H1 (cell line): ENCODE measurements at regions not wholly inside any gene's neighbourhood (a gene's known extent, or its start where the extent isn't known, plus 50 kb on each side); places are given as distances from the start of the nearest gene placed in this dataset.

Experiments used
- CEBPB ChIP-seq: IDR thresholded peaks from 2 replicates; pipeline ENCODE4 v1.6.1; 2012; ENCODE audit warnings: low read depth, low read length
- CTCF ChIP-seq, 3 experiments: IDR thresholded peaks; 1 replicate in 2 of 3; 2 replicates in 1 of 3; pipeline versions ENCODE4 v1.5.1 to v1.6.1; 2011; ENCODE audit warnings: low read length in 3 of 3, mild to moderate bottlenecking in 3 of 3, inconsistent platforms in 2 of 3, low read depth in 1 of 3, moderate library complexity in 1 of 3; ENCODE audit not compliant: insufficient read depth in 1 of 3; ENCODE audit errors: control extremely low read depth in 1 of 3
- MAFK ChIP-seq: IDR thresholded peaks from 2 replicates; pipeline ENCODE4 v1.6.1; 2012; ENCODE audit warnings: low read depth, mild to moderate bottlenecking, improper control_type of control experiment, low read length
- MAX ChIP-seq: IDR thresholded peaks from 2 replicates; pipeline ENCODE4 v1.6.1; 2012; ENCODE audit warnings: inconsistent platforms
- POLR2A ChIP-seq, 2 experiments: IDR thresholded peaks; 1 replicate in 1 of 2; 2 replicates in 1 of 2; pipeline ENCODE4 v1.6.1; 2011; ENCODE audit warnings: low read depth in 2 of 2, low read length in 2 of 2, mild to moderate bottlenecking in 2 of 2; ENCODE audit errors: control extremely low read depth in 1 of 2
- POLR2AphosphoS5 ChIP-seq: IDR thresholded peaks from 2 replicates; pipeline ENCODE4 v1.6.1; 2011; ENCODE audit warnings: low read depth, low read length
- RAD21 ChIP-seq, 2 experiments: IDR thresholded peaks in 1 of 2; conservative IDR thresholded peaks in 1 of 2; 2 replicates each; pipeline ENCODE4 v1.6.1; 2011; ENCODE audit warnings: low read depth in 2 of 2, low read length in 2 of 2, improper control_type of control experiment in 1 of 2, inconsistent platforms in 1 of 2, mild to moderate bottlenecking in 1 of 2, moderate library complexity in 1 of 2

- TF ChIP-seq CTCF (IDR thresholded peaks at IDR 0.05; ENCODE audit: control extremely low read depth in 1 of 3, insufficient read depth in 1 of 3, low read depth in 1 of 3, low read length in 3 of 3): no peak
- TF ChIP-seq CEBPB: no peak
- TF ChIP-seq POLR2A (IDR thresholded peaks at IDR 0.05; ENCODE audit: control extremely low read depth in 1 of 2, low read depth in 2 of 2, low read length in 2 of 2): no peak
- TF ChIP-seq MAX: no peak
- no peak for TF ChIP-seq MAFK
- TF ChIP-seq RAD21 (IDR thresholded peaks at IDR 0.05 in 1 of 2, conservative IDR thresholded peaks at IDR 0.05 in 1 of 2; ENCODE audit: low read depth in 2 of 2, low read length in 2 of 2): no peak
- TF ChIP-seq POLR2AphosphoS5: no peak
These were observed 151.1 kb upstream of the SHH start for GRCh38 chr7:155963356-155963755.
